ENCODE measurements at regions not wholly inside any gene's neighbourhood (a gene's known extent, or its start where the extent isn't known, plus 50 kb on each side); places are given as distances from the start of the nearest gene placed in this dataset.

DNA sequence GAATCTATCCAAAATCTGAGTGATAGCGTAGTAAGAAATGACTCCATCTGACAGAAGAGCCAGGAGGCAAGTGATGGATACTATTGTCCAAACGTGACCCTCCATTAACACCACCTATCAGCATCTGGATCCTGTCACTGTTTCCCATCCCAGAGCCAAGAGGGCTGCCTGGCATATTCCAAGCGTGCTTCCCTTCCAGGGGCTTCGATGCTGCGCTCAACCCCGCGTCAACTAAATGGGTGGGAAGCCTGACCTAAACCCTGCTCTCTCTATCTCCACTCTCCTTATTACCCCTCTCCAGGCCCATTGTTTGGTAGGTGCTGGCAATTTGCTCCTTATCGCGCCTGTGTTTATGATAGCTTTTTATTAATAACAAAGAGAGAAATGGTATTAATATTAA, 83.2 kb downstream of the NR2F2 start:
- H3K36me3 ChIP-seq (ENCODE audit: low read depth): no peaks in the 10 kb centered on the region
- ATAC-seq (ENCODE audit: low read depth): no peak
- H3K27me3 ChIP-seq (ENCODE audit: insufficient read depth, poor library complexity, severe bottlenecking): peaks cover 100% of the 10 kb centered on the region
- DNase-seq (ENCODE audit: low spot score): no peak
- no peaks in the 10 kb centered on the region for H3K4me1 ChIP-seq (ENCODE audit: insufficient read depth, poor library complexity, severe bottlenecking)
- H3K27ac ChIP-seq (ENCODE audit: poor library complexity, severe bottlenecking): no peak overlapping the region
- TF ChIP-seq, protein P1, sequence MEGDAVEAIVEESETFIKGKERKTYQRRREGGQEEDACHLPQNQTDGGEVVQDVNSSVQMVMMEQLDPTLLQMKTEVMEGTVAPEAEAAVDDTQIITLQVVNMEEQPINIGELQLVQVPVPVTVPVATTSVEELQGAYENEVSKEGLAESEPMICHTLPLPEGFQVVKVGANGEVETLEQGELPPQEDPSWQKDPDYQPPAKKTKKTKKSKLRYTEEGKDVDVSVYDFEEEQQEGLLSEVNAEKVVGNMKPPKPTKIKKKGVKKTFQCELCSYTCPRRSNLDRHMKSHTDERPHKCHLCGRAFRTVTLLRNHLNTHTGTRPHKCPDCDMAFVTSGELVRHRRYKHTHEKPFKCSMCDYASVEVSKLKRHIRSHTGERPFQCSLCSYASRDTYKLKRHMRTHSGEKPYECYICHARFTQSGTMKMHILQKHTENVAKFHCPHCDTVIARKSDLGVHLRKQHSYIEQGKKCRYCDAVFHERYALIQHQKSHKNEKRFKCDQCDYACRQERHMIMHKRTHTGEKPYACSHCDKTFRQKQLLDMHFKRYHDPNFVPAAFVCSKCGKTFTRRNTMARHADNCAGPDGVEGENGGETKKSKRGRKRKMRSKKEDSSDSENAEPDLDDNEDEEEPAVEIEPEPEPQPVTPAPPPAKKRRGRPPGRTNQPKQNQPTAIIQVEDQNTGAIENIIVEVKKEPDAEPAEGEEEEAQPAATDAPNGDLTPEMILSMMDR (IDR thresholded peaks at IDR 0.05; ENCODE audit: poor library complexity, severe bottlenecking): no peak
- no peak overlapping the region for H3K4me3 ChIP-seq (ENCODE audit: severe bottlenecking)
- H3K9me3 ChIP-seq (ENCODE audit: severe bottlenecking): no peaks in the 10 kb centered on the region

DNA sequence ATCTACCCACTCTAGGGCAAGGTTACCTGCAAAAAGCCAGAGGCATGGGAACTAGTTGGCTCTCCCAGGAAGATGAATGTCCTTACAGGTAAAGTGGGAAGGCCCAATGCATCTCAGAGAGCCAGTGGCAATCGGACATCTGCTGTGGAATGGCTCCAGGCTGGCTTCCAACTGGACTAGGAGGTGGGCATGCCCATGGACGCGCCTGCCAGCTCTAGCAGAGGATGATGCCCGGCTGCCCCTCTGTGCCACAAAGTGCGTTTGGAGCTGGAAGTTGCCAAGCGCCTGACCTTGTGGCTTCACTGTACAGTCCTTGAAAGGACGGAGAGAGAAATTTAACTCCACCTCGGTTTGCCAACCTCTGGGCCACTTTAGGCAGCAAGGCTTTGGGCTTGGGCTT, 84.4 kb downstream of the NR2F2 start:
- no peaks in the 10 kb centered on the region for H3K9me3 ChIP-seq (ENCODE audit: severe bottlenecking)
- peak; percentile 66 for DNase-seq (ENCODE audit: low spot score)
- H3K4me1 ChIP-seq (ENCODE audit: insufficient read depth, poor library complexity, severe bottlenecking): no peaks in the 10 kb centered on the region
- H3K36me3 ChIP-seq (ENCODE audit: low read depth): no peaks in the 10 kb centered on the region
- no peak overlapping the region for H3K27ac ChIP-seq (ENCODE audit: poor library complexity, severe bottlenecking)
- peaks cover 100% of the 10 kb centered on the region for H3K27me3 ChIP-seq (ENCODE audit: insufficient read depth, poor library complexity, severe bottlenecking)
- ATAC-seq (ENCODE audit: low read depth): no peak
- no peak overlapping the region for H3K4me3 ChIP-seq (ENCODE audit: severe bottlenecking)
- TF ChIP-seq, protein P1 (IDR thresholded peaks at IDR 0.05; ENCODE audit: poor library complexity, severe bottlenecking): no peak

DNA sequence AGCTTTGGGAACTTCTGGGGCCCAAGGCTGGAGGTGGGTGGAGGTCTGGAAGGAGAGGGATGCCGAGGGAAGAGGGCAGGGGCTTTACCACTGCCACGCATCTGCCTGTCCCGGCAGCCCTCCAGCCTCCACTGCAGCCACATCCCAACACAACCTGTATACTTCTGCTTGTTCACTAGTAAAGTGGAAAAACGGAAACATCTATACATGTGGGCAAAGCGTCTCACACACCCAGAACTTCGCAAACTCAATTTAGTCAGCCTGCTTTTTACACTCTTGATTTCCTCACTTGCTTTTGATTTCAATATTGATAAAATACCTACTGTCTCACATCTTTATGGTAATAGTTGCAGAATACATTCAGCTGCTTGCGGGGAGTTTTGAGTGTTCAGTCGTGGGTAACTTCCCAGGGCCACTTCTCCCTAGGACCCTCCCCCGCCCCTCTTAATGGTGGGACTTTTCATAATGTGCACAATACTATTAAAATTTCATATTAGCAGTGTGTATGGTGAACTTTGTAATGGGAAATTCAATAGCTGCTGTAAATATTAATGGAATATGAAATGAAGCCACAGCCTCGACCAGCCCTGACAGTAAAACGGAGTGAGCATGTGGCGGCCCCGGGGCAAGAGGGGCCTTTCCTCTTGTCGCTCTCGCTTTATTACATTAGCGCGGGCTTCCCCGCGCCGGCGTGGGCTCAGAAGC, 85.2 kb downstream of the NR2F2 start:
- Histone ChIP-seq H3K4me1 (ENCODE audit: insufficient read depth, poor library complexity, severe bottlenecking) (no peaks in the 10 kb centered on the region), H3K27me3 (ENCODE audit: insufficient read depth, poor library complexity, severe bottlenecking) (peaks cover 100% of the 10 kb centered on the region), H3K4me3 (ENCODE audit: severe bottlenecking) (no peak overlapping the region), H3K36me3 (ENCODE audit: low read depth) (no peaks in the 10 kb centered on the region), H3K9me3 (ENCODE audit: severe bottlenecking) (no peaks in the 10 kb centered on the region), H3K27ac (ENCODE audit: poor library complexity, severe bottlenecking) (no peak overlapping the region)
- TF ChIP-seq, protein P1 (IDR thresholded peaks at IDR 0.05; ENCODE audit: poor library complexity, severe bottlenecking): no peak
- DNase-seq (ENCODE audit: low spot score) (no peak), ATAC-seq (ENCODE audit: low read depth) (no peak)

DNA sequence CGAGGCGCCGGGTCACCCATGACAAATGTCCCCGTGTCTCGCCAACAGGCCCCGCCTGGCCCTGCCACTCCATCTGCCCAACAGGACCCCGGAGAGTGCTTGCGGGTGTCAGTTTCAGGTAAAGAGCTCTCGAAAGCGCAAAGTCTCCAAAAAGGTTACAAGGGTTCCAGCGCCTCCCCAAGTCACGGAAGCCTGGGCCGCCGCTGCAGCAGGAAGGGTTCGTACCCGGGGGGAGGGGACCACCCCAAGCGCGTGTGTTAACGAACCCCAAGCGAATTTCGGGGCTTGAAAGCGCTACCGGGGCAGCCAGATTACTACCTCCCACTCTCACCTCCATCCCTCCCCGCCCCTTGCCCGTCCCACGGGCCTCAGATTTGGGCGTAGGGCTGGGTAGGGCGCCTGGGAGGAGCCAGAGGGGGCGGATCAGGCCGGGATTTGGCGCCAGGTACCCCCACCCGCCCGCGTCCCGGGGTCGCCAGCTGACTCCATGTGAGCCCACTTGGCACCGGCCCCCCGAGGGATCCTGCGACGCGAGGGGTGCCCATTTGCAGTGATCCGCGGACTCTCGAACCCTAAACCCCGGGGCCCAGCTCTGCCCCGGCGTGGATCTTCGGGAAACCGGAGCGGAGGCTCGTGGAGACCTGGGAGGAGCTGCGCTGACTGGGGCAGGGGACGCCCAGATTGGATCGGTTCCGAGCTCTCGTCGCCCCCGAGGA, 85.9 kb downstream of the NR2F2 start:
- no peak for DNase-seq (ENCODE audit: low spot score)
- Histone ChIP-seq H3K9me3 (ENCODE audit: severe bottlenecking) (no peaks in the 10 kb centered on the region), H3K27ac (ENCODE audit: poor library complexity, severe bottlenecking) (no peak overlapping the region), H3K4me3 (ENCODE audit: severe bottlenecking) (no peak overlapping the region), H3K4me1 (ENCODE audit: insufficient read depth, poor library complexity, severe bottlenecking) (no peaks in the 10 kb centered on the region), H3K36me3 (ENCODE audit: low read depth) (no peaks in the 10 kb centered on the region), H3K27me3 (ENCODE audit: insufficient read depth, poor library complexity, severe bottlenecking) (peaks cover 100% of the 10 kb centered on the region)
- TF ChIP-seq, protein P1 (IDR thresholded peaks at IDR 0.05; ENCODE audit: poor library complexity, severe bottlenecking): no peak
- ATAC-seq (ENCODE audit: low read depth): no peak
